IMR-90 (cell line): ENCODE measurements at regions not wholly inside any gene's neighbourhood (a gene's known extent, or its start where the extent isn't known, plus 50 kb on each side); places are given as distances from the start of the nearest gene placed in this dataset.

Experiments used
- ATAC-seq: fragments of 200-7000 bp; cut with Tn5 transposase; 2 replicates; pipeline ENCODE4 v1.9.1; 2020; ENCODE audit warnings: low read depth, mild to moderate bottlenecking, moderate library complexity
- BruUV-seq: library from RNA; stranded (reverse); fragments of 400-500 nt; replicated peaks from 2 replicates; lab custom pipeline; 2021; lab: Mats Ljungman, UMichigan
- CTCF ChIA-PET: fragments of 300-600 bp; formaldehyde crosslinking; extraction: SDS; loops from one replicate; lab custom pipeline; 2021; ENCODE audit warnings: antibody characterized with exemption; lab: Yijun Ruan, JAX
- POLR2A ChIA-PET: fragments of 300-600 bp; sonication (Branson Sonifier 250); formaldehyde crosslinking; loops from one replicate; lab custom pipeline; 2022; ENCODE audit warnings: antibody characterized with exemption; ENCODE audit not compliant: unreplicated experiment; lab: Charles Lee
- DNase-seq: peaks from one replicate; pipeline ENCODE4 v3.0.0; 2013
- H2AFZ ChIP-seq: replicated peaks from 2 replicates; pipeline ENCODE3; 2013; ENCODE audit warnings: low read length, mild to moderate bottlenecking; ENCODE audit not compliant: poor library complexity
- H2AK5ac ChIP-seq: 2 replicates; pipeline ENCODE4 v1.6.1; 2013; ENCODE audit warnings: low read depth, low read length, inconsistent platforms
- H2AK9ac ChIP-seq: replicated peaks from 2 replicates; pipeline ENCODE3; 2013; ENCODE audit warnings: mild to moderate bottlenecking, low read depth, low read length, moderate library complexity; ENCODE audit not compliant: poor library complexity
- H2BK120ac ChIP-seq: 2 replicates; pipeline ENCODE4 v1.6.1; 2013; ENCODE audit warnings: low read depth, low read length, inconsistent platforms
- H2BK15ac ChIP-seq: 3 replicates; pipeline ENCODE4 v1.6.1; 2013; ENCODE audit warnings: low read depth, low read length, inconsistent platforms
- H2BK20ac ChIP-seq: 2 replicates; pipeline ENCODE4 v1.6.1; 2013; ENCODE audit warnings: low read depth, mild to moderate bottlenecking, inconsistent platforms, low read length, moderate library complexity
- H2BK5ac ChIP-seq: 2 replicates; pipeline ENCODE4 v1.6.1; 2013; ENCODE audit warnings: mild to moderate bottlenecking, low read depth, low read length, inconsistent platforms; ENCODE audit not compliant: poor library complexity, severe bottlenecking
- H3K14ac ChIP-seq: replicated peaks from 2 replicates; pipeline ENCODE4 v1.6.1; 2013; ENCODE audit warnings: low read depth, low read length, inconsistent platforms
- H3K18ac ChIP-seq: 2 replicates; pipeline ENCODE4 v1.6.1; 2013; ENCODE audit warnings: low read depth, low read length, control low read depth
- H3K23ac ChIP-seq: 2 replicates; pipeline ENCODE4 v1.6.1; 2013; ENCODE audit warnings: low read depth, low read length, inconsistent platforms
- H3K27ac ChIP-seq: 2 replicates; pipeline ENCODE4 v1.5.1; 2013; ENCODE audit warnings: mild to moderate bottlenecking, control low read depth, low read length; ENCODE audit not compliant: insufficient read depth
- H3K27me3 ChIP-seq: 2 replicates; pipeline ENCODE4 v1.6.1; 2013; ENCODE audit warnings: low read length; ENCODE audit not compliant: control insufficient read depth, insufficient read depth
- H3K36me3 ChIP-seq: 2 replicates; pipeline ENCODE4 v1.6.1; 2013; ENCODE audit warnings: low read length, mixed read lengths; ENCODE audit not compliant: control insufficient read depth, insufficient read depth
- H3K4ac ChIP-seq: 2 replicates; pipeline ENCODE4 v1.6.1; 2013; ENCODE audit warnings: low read depth, low read length, inconsistent platforms
- H3K4me1 ChIP-seq: 2 replicates; pipeline ENCODE4 v1.6.1; 2013; ENCODE audit warnings: low read length, mixed read lengths; ENCODE audit not compliant: control insufficient read depth, insufficient read depth
- H3K4me2 ChIP-seq: 2 replicates; pipeline ENCODE4 v1.6.1; 2013; ENCODE audit warnings: low read depth, mild to moderate bottlenecking, control low read depth, low read length, moderate library complexity
- H3K4me3 ChIP-seq: 2 replicates; pipeline ENCODE4 v1.5.1; 2013; ENCODE audit warnings: low read depth, mild to moderate bottlenecking, control low read depth, low read length, moderate library complexity; ENCODE audit not compliant: insufficient read depth
- H3K56ac ChIP-seq: 2 replicates; pipeline ENCODE4 v1.6.1; 2013; ENCODE audit warnings: low read length, inconsistent platforms; ENCODE audit not compliant: insufficient read depth; ENCODE audit errors: extremely low read depth
- H3K79me1 ChIP-seq, 2 experiments: 2 replicates each; pipeline ENCODE4 v1.6.1; 2013; ENCODE audit warnings: low read length in 2 of 2, inconsistent platforms in 1 of 2, low read depth in 1 of 2
- H3K9ac ChIP-seq: 2 replicates; pipeline ENCODE4 v1.6.1; 2013; ENCODE audit warnings: low read depth, low read length, control low read depth
- H3K9me1 ChIP-seq: 2 replicates; pipeline ENCODE4 v1.6.1; 2013; ENCODE audit warnings: low read length, inconsistent platforms; ENCODE audit not compliant: insufficient read depth
- H3K9me3 ChIP-seq: 2 replicates; pipeline ENCODE4 v1.6.1; 2013; ENCODE audit warnings: low read length; ENCODE audit not compliant: control insufficient read depth, insufficient read depth
- H4K20me1 ChIP-seq: 2 replicates; pipeline ENCODE4 v1.6.1; 2013; ENCODE audit warnings: low read length, inconsistent platforms; ENCODE audit not compliant: insufficient read depth
- H4K5ac ChIP-seq: 2 replicates; pipeline ENCODE4 v1.6.1; 2013; ENCODE audit warnings: mild to moderate bottlenecking, low read depth, low read length, control low read depth
- H4K8ac ChIP-seq, 2 experiments: 2 replicates each; pipeline ENCODE4 v1.6.1; 2013; ENCODE audit warnings: low read depth in 2 of 2, low read length in 2 of 2, control low read depth in 1 of 2, inconsistent platforms in 1 of 2
- H4K91ac ChIP-seq: 2 replicates; pipeline ENCODE4 v1.6.1; 2013; ENCODE audit warnings: low read depth, low read length, inconsistent platforms; ENCODE audit not compliant: insufficient read depth
- BHLHE40 ChIP-seq: fragments of 150-350 bp; IDR thresholded peaks from 2 replicates; pipeline ENCODE4 v1.6.1; 2016; ENCODE audit warnings: mild to moderate bottlenecking, low read depth, low read length
- CEBPB ChIP-seq: IDR thresholded peaks from 2 replicates; pipeline ENCODE4 v1.6.1; 2012; ENCODE audit warnings: low read depth, low read length, improper control_type of control experiment
- CHD1 ChIP-seq: IDR thresholded peaks from 2 replicates; pipeline ENCODE4 v1.6.1; 2012; ENCODE audit warnings: low read depth, low read length, improper control_type of control experiment
- FOS ChIP-seq: fragments of 150-350 bp; IDR thresholded peaks from 2 replicates; pipeline ENCODE4 v1.6.1; 2016; ENCODE audit warnings: low read depth, low read length
- MAFK ChIP-seq: IDR thresholded peaks from 2 replicates; pipeline ENCODE4 v1.6.1; 2012; ENCODE audit warnings: low read depth, low read length, improper control_type of control experiment
- MAZ ChIP-seq: IDR thresholded peaks from 2 replicates; pipeline ENCODE4 v1.6.1; 2012; ENCODE audit warnings: low read depth, mild to moderate bottlenecking, low read length, improper control_type of control experiment, moderate library complexity, borderline replicate concordance
- MXI1 ChIP-seq: IDR thresholded peaks from 2 replicates; pipeline ENCODE4 v1.6.1; 2012; ENCODE audit warnings: low read depth, mild to moderate bottlenecking, low read length, moderate library complexity, borderline replicate concordance
- NFE2L2 ChIP-seq: fragments of 150-350 bp; IDR thresholded peaks from 2 replicates; pipeline ENCODE4 v1.6.1; 2016; ENCODE audit warnings: low read depth, mild to moderate bottlenecking, low read length
- POLR2A ChIP-seq: IDR thresholded peaks from 2 replicates; pipeline ENCODE4 v1.6.1; 2012; ENCODE audit warnings: mild to moderate bottlenecking, low read depth, low read length
- RAD21 ChIP-seq: IDR thresholded peaks from 2 replicates; pipeline ENCODE4 v1.6.1; 2012; ENCODE audit warnings: low read length, improper control_type of control experiment
- RCOR1 ChIP-seq: IDR thresholded peaks from 2 replicates; pipeline ENCODE4 v1.6.1; 2012; ENCODE audit warnings: mild to moderate bottlenecking, low read length, improper control_type of control experiment; ENCODE audit not compliant: insufficient replicate concordance
- RFX5 ChIP-seq: IDR thresholded peaks from 2 replicates; pipeline ENCODE4 v1.8.0; 2012; ENCODE audit warnings: low read depth, mild to moderate bottlenecking, low read length, moderate library complexity
- WGBS, 2 experiments: methylation state at CpG; one replicate each; pipeline versions ENCODE4 v1.1.5 to v1.1.7; 2013; ENCODE audit warnings: missing lambda C conversion rate in 2 of 2; ENCODE audit not compliant: insufficient read length in 1 of 2; ENCODE audit errors: extremely low coverage in 2 of 2; 5-methylcytosine and 5-hydroxymethylcytosine counted together
- dilution Hi-C: fragments of 300-500 bp; cut with HindIII; formaldehyde crosslinking; loops from one replicate; pipeline ENCODE4 v1.14.3; 2018; ENCODE audit warnings: low sequenced_read_pairs; ENCODE audit not compliant: unreplicated experiment
- in situ Hi-C: fragments of 300-500 bp; cut with MboI; formaldehyde crosslinking; loops from 3 replicates; pipeline ENCODE4 v1.14.3; 2019; ENCODE audit warnings: low sequenced_read_pairs, inconsistent platforms, mixed read lengths
- intact Hi-C: fragments of 100-400 bp; cut with micrococcal nuclease; formaldehyde crosslinking; loops from 2 replicates; pipeline ENCODE4 v1.10.0; 2022
- TF ChIP-seq, protein P1 (sequence below): fragments of 150-350 bp; IDR thresholded peaks from 2 replicates; pipeline ENCODE4 v1.6.1; 2016; ENCODE audit warnings: low read depth, mild to moderate bottlenecking, low read length, moderate library complexity, borderline replicate concordance
- TF ChIP-seq, protein P2 (sequence below): conservative IDR thresholded peaks from 2 replicates; pipeline ENCODE4 v1.5.1; 2012; ENCODE audit warnings: mild to moderate bottlenecking, low read depth, low read length, improper control_type of control experiment
- TF ChIP-seq, protein P3 (sequence below): fragments of 150-350 bp; IDR thresholded peaks from 2 replicates; pipeline ENCODE4 v1.6.1; 2017; ENCODE audit warnings: mild to moderate bottlenecking, antibody characterized with exemption, low read length, low read depth

DNA sequence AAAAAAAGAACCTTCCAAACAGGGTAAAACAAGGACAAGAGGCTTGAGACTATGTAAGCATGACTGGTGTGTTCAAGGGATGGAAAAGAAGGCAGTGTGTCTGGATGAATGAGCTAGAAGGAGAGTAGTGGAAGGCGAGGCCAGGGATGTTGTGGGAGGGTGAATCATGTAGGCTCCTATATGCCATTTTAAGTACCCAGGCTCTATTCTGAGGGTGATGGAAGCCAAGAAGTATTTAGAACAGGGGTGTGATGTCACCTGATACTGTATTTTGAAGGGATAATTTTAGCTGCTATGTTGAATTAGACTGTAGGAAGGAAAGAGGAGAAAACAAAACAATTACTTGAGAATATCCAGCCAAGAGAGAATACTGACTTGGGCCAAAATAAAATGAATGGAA, 524.7 kb upstream of the CRIM1 start:
- Histone ChIP-seq H2AK9ac (no peak overlapping the region), H3K9me1 (no peaks in the 10 kb centered on the region), H3K79me1 (no peaks in the 10 kb centered on the region), H3K4me2 (no peak overlapping the region), H3K4ac (no peak overlapping the region), H3K9me3 (no peaks in the 10 kb centered on the region), H3K9ac (no peak overlapping the region), H2AFZ (no peak overlapping the region), H2AK5ac (no peak overlapping the region), H2BK5ac (no peak overlapping the region), H3K4me3 (no peak overlapping the region), H2BK120ac (no peak overlapping the region), H3K56ac (no peak overlapping the region), H4K91ac (no peak overlapping the region), H3K36me3 (no peaks in the 10 kb centered on the region), H3K14ac (no peak overlapping the region), H3K4me1 (no peaks in the 10 kb centered on the region), H3K23ac (no peak overlapping the region), H4K8ac (no peak overlapping the region), H4K20me1 (no peaks in the 10 kb centered on the region), H2BK20ac (no peak overlapping the region), H2BK15ac (no peak overlapping the region), H3K27ac (no peak overlapping the region), H3K18ac (no peak overlapping the region), H3K27me3 (no peaks in the 10 kb centered on the region), H4K5ac (no peak overlapping the region)
- ATAC-seq = no peak
- dilution Hi-C loops = no loop called here
- WGBS, 2 experiments = no CpG with 5 or more reads among the region's 1 CpG
- in situ Hi-C loops = no loop called here
- ChIA-PET CTCF (no interaction called here), POLR2A (no interaction called here)
- DNase-seq = no peak
- no TSS peak for BruUV-seq
- TF ChIP-seq BHLHE40 (no peak), POLR2A (no peak), RCOR1 (no peak), CHD1 (no peak), RAD21 (no peak), MAZ (no peak), MAFK (no peak), NFE2L2 (no peak), FOS (no peak), CEBPB (no peak), MXI1 (no peak), RFX5 (no peak)
- TF ChIP-seq, protein P1, sequence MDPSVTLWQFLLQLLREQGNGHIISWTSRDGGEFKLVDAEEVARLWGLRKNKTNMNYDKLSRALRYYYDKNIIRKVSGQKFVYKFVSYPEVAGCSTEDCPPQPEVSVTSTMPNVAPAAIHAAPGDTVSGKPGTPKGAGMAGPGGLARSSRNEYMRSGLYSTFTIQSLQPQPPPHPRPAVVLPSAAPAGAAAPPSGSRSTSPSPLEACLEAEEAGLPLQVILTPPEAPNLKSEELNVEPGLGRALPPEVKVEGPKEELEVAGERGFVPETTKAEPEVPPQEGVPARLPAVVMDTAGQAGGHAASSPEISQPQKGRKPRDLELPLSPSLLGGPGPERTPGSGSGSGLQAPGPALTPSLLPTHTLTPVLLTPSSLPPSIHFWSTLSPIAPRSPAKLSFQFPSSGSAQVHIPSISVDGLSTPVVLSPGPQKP = no peak
- TF ChIP-seq, protein P2, sequence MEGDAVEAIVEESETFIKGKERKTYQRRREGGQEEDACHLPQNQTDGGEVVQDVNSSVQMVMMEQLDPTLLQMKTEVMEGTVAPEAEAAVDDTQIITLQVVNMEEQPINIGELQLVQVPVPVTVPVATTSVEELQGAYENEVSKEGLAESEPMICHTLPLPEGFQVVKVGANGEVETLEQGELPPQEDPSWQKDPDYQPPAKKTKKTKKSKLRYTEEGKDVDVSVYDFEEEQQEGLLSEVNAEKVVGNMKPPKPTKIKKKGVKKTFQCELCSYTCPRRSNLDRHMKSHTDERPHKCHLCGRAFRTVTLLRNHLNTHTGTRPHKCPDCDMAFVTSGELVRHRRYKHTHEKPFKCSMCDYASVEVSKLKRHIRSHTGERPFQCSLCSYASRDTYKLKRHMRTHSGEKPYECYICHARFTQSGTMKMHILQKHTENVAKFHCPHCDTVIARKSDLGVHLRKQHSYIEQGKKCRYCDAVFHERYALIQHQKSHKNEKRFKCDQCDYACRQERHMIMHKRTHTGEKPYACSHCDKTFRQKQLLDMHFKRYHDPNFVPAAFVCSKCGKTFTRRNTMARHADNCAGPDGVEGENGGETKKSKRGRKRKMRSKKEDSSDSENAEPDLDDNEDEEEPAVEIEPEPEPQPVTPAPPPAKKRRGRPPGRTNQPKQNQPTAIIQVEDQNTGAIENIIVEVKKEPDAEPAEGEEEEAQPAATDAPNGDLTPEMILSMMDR = no peak
- TF ChIP-seq, protein P3, sequence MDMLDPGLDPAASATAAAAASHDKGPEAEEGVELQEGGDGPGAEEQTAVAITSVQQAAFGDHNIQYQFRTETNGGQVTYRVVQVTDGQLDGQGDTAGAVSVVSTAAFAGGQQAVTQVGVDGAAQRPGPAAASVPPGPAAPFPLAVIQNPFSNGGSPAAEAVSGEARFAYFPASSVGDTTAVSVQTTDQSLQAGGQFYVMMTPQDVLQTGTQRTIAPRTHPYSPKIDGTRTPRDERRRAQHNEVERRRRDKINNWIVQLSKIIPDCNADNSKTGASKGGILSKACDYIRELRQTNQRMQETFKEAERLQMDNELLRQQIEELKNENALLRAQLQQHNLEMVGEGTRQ = no peak
- intact Hi-C loops = no loop called here
